HG03064 (cell line): ENCODE measurements at regions not wholly inside any gene's neighbourhood (a gene's known extent, or its start where the extent isn't known, plus 50 kb on each side); places are given as distances from the start of the nearest gene placed in this dataset.

Experiments
- ATAC-seq: cut with Tn5 transposase; IDR thresholded peaks from one replicate; pipeline ENCODE4 v1.9.1; 2021; ENCODE audit warnings: low read depth; ENCODE audit not compliant: unreplicated experiment

- no peak for ATAC-seq
Measured at GRCh38 chr4:100086766-100087431, 103.4 kb downstream of the DDIT4L start.

DNA sequence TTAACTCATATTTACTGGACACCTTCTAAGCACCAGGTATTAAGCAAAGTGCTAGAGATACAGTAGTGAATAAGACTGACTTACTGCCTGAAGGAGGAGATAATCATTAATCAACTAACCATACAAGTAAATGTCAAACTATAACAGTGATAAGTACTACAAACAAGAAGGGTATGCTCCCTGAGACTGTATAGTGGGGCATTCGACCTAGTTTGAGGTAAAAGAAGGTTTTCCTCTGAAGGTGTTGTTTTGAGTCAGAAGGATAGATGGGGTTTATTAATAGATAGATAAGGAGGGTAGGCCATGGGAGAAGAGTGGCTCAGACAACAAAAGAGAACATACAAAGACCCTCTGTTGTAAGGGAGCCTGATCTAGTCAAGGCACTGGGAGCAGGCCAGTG is 105.4 kb downstream of the DDIT4L start:
- ATAC-seq = no peak

GRCh38 chr4:100083289-100083688 is 107.0 kb downstream of the DDIT4L start:
- ATAC-seq = no peak

DNA sequence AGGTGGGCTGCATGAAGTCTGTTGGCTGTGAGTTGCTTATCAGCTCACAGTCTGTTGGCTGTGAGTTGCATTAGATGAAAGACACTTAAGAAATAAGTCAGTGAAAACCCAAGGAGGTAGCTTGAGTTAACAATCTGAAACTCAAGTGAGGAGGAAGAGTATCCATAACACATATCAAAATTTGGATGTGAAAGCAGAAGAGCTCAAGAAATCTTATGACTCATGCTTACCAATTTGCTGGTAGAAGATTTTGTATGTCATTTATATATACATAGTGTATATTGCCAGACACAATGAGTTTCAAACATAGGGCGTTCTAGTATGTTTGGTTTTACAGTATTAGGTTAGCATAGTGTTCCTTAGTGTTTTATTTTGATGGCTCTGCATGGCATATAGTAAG is 107.4 kb downstream of the DDIT4L start:
- ATAC-seq = no peak

GRCh38 chr4:100081491-100081890 is 108.8 kb downstream of the DDIT4L start:
- ATAC-seq = no peak

- ATAC-seq = no peak
Measured at GRCh38 chr4:100079264-100079663, 111.0 kb downstream of the DDIT4L start.

DNA sequence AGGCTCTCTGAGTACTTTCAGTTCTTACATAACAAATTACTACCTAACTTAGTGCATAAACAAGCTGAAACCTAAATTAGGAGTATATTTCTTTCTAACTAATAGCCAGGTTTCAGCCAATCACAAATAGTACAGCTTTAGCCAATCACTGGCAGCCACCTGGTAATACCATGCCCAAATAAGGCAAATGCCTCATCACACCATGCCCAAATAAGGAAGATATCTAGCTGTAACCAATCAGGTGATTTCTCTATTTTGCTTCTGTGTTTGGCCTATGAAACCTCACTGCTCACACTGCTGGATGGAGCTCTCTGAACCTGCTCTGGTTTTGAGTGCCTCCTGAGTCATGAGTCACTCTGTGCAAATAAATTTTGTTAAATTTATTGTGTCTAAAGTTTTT is 113.5 kb downstream of the DDIT4L start:
- no peak for ATAC-seq

DNA sequence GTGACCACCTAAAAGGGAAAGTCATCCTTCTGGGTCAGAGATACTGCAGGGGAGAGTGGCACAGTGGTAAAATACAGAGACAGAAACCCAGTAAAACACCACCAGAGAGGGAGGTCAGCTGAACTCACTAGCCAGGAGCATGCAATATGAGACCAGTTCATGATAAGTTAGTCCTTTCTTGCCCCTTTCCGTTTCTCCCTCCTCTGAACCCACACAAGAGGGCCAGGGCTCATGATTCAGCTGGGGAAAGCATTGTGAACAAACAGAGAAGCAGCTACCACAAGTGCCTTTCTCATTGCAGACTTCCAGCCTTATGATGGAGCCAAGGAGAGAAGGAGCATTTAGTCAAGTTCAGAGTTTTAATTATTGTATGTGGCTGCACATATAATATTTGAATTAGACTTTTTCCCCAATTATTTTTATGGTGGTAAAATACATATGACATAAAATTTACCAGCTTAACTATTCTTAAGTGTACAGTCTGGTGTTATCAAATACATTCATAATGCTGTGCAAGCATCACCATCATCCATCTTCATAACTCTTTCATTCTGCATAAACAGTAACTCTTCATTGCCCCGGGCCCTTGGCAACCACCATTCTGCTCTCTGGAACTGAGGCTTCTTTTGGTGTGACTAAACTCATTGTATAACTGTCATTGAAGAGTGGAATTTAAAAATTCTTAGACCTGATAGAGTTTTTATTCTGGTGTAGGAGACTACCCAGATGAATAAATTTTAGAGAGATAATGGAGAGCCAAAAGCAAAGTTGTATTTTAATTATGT is 114.6 kb downstream of the DDIT4L start:
- ATAC-seq = no peak

- no peak for ATAC-seq
Measured at GRCh38 chr4:100075056-100075455, 115.2 kb downstream of the DDIT4L start.

DNA sequence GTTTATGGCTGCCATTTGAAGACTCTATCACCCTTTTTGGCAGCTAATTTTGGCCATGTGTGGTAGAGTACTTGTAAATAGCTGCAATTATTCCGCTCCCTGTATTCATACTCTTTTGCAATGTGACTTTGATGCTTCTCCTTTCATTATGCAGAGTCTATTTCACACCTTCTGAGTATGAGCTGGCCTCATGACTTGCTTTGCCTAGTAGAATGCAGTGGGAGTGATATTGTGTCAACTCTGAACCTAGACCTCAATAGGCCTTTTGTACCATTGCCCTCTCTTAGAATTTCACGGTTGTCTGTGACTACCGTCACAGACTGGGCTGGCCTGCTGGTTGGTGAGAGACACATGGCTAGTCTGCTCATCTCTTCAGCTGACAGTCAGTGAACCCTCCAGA is 118.8 kb downstream of the DDIT4L start:
- no peak for ATAC-seq

- no peak for ATAC-seq
Measured at GRCh38 chr4:100070868-100071267, 119.4 kb downstream of the DDIT4L start.

DNA sequence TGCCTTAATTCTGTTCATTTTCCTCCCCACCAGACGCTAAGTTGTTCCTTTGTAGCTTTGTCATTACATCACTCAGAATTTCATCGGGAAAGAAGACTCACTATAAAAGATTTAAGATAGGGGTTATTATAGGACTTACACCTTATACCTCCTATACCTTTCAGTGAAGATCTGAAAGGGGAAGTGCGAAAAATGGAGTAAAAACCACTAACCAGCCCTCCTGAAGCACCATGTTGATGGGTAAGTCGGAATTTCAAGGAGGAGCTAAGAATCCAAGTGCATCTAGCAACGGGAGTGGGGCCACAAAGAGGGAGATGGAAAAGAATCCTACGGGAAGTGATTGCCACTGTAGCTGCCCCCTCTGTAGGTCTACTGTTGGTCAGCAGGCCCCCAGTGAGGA is 119.1 kb upstream of the H2AZ1 start:
- no peak for ATAC-seq

DNA sequence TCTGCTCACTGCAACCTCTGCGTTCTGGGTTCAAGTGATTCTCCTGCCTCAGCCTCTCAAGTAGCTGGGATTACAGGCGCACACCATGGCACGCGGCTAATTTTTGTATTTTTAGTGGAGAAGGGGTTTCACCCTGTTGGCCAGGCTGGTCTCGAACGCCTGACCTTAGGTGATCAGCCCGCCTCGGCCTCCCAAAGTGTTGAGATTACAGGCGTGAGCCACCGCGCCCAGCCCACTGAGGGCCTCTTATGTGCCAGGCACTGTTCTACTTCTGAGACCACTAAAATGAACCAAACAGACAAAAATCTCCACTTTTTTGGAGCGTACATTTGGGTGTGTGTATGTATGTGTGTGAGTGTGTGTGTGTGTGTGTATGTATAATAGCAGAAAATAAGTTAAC is 117.2 kb upstream of the H2AZ1 start:
- ATAC-seq = no peak

GRCh38 chr4:100063355-100063754 is 113.3 kb upstream of the H2AZ1 start:
- no peak for ATAC-seq

DNA sequence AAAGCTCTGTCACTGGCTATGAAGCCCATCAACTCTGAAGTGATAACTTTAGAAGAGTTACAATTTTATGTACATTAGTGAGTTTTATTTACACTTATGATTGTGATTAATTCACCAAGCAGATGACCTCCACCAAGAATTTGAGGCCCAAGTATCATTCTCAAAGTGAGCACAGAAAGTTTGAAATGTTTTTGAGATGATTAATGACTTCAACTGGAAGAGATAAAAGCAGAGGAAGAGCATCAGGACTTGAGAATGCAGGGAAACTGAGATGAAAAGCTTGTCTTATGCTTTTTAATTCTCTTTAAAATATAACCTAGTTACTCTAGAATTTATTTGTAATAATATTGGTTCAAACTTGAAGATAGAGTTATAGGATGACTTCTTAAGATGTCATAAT is 112.8 kb upstream of the H2AZ1 start:
- no peak for ATAC-seq

GRCh38 chr4:100061835-100062234 is 111.8 kb upstream of the H2AZ1 start:
- ATAC-seq = no peak

GRCh38 chr4:100060765-100061416 is 110.8 kb upstream of the H2AZ1 start:
- ATAC-seq = no peak

DNA sequence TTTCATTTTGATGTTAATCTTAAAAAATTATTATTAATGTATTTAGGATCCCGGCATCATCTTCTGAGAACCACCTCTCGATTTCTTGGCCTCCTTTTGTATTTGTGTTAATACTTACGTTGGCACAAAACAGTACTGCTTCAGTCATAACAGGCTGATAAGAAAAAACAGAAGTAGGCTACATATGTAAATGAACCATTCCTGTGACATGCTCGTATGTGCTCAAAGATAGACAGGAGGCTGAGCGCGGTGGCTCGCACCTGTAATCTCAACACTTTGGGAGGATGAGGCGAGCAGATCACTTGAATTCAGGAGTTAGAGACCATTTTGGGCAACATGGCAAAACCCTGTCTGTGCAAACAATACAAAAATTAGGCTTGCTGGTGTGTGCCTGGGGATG is 109.4 kb upstream of the H2AZ1 start:
- ATAC-seq = no peak

DNA sequence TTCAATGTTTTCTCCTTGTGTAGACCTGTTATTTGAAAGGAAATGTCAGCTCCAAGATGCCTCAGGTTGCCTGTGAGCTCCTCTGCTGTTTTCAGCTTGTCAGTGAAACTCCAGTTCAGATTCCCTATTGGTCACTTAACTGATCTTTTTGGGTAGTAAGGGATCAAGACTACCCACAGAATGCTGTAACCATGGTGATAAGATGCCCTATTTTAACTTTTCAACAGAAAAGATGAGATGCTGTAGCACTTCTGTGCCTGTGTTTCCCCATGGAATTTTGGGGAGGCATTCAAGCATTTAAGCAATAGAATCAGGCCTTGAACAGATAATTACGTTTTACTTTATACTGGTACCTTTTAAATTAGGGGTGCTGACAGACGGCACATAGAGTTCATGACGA is 106.6 kb upstream of the H2AZ1 start:
- no peak for ATAC-seq

- no peak for ATAC-seq
Measured at GRCh38 chr4:100054071-100054470, 104.0 kb upstream of the H2AZ1 start.

GRCh38 chr4:100049872-100050271 is 99.8 kb upstream of the H2AZ1 start:
- ATAC-seq = no peak

- ATAC-seq = no peak
Measured at GRCh38 chr4:100042711-100043110, 92.6 kb upstream of the H2AZ1 start.
